Liver (tissue), 8 donors: ENCODE measurements at regions not wholly inside any gene's neighbourhood (a gene's known extent, or its start where the extent isn't known, plus 50 kb on each side); places are given as distances from the start of the nearest gene placed in this dataset.

Experiments used
- DNase-seq: peaks from one replicate; pipeline ENCODE4 v3.0.0-alpha.2; 2017; ENCODE audit warnings: low spot score
- H3K27ac ChIP-seq, 2 donors: one replicate each; pipeline ENCODE4 v1.7.0; 2013; ENCODE audit warnings: inconsistent platforms in 2 of 2, low read length in 2 of 2, control low read depth in 1 of 2, low read depth in 1 of 2, mild to moderate bottlenecking in 1 of 2
- H3K27me3 ChIP-seq, 4 donors: one replicate each; pipeline versions ENCODE4 v1.6.1 to v1.7.0; 2013; ENCODE audit warnings: low read length in 3 of 4, inconsistent platforms in 1 of 4, mild to moderate bottlenecking in 1 of 4, moderate library complexity in 1 of 4; ENCODE audit not compliant: control insufficient read depth in 4 of 4, insufficient read depth in 4 of 4
- H3K36me3 ChIP-seq, 4 donors: one replicate each; pipeline versions ENCODE4 v1.6.1 to v1.7.0; 2013; ENCODE audit warnings: low read length in 3 of 4, mild to moderate bottlenecking in 3 of 4, low read depth in 1 of 4, moderate library complexity in 1 of 4; ENCODE audit not compliant: control insufficient read depth in 4 of 4, insufficient read depth in 3 of 4
- H3K4me1 ChIP-seq, 4 donors: one replicate each; pipeline versions ENCODE4 v1.6.1 to v1.7.0; 2013; ENCODE audit warnings: low read length in 3 of 4, mild to moderate bottlenecking in 3 of 4, moderate library complexity in 1 of 4; ENCODE audit not compliant: control insufficient read depth in 4 of 4, insufficient read depth in 4 of 4
- H3K4me3 ChIP-seq, 3 donors: one replicate each; pipeline versions ENCODE4 v1.6.1 to v1.7.0; 2013; ENCODE audit warnings: low read length in 3 of 3, control low read depth in 1 of 3, low read depth in 1 of 3, mild to moderate bottlenecking in 1 of 3
- H3K9ac ChIP-seq, 2 donors: one replicate each; pipeline ENCODE4 v1.7.0; 2013; ENCODE audit warnings: low read length in 2 of 2, mild to moderate bottlenecking in 2 of 2, moderate library complexity in 2 of 2, control low read depth in 1 of 2, low read depth in 1 of 2
- H3K9me3 ChIP-seq, 4 donors: one replicate each; pipeline versions ENCODE4 v1.6.1 to v1.7.0; 2013; ENCODE audit warnings: low read length in 3 of 4; ENCODE audit not compliant: control insufficient read depth in 4 of 4
- ATF3 ChIP-seq: IDR thresholded peaks from 2 replicates; pipeline ENCODE4 v1.6.1; 2016; ENCODE audit warnings: antibody characterized with exemption
- CTCF ChIP-seq: fragments of 150-350 bp; IDR thresholded peaks from 2 replicates; pipeline ENCODE4 v1.5.1; 2017; ENCODE audit warnings: improper control_type of control experiment, low read depth, low read length; ENCODE audit not compliant: missing input control
- EGR1 ChIP-seq, 2 donors: IDR thresholded peaks; 2 replicates each; pipeline ENCODE4 v1.6.1; 2016 to 2018; ENCODE audit warnings: antibody characterized with exemption in 2 of 2, low read depth in 2 of 2
- FOXA1 ChIP-seq: IDR thresholded peaks from 2 replicates; pipeline ENCODE4 v1.6.1; 2016; ENCODE audit warnings: antibody characterized with exemption
- FOXA2 ChIP-seq: IDR thresholded peaks from 2 replicates; pipeline ENCODE4 v1.6.1; 2016; ENCODE audit warnings: antibody characterized with exemption
- GABPA ChIP-seq, 2 donors: IDR thresholded peaks in 1 of 2; conservative IDR thresholded peaks in 1 of 2; 2 replicates each; pipeline ENCODE4 v1.6.1; 2016; ENCODE audit warnings: antibody characterized with exemption in 2 of 2, mild to moderate bottlenecking in 1 of 2, moderate library complexity in 1 of 2
- HNF4A ChIP-seq, 2 donors: conservative IDR thresholded peaks; 2 replicates each; pipeline ENCODE4 v1.6.1; 2016; ENCODE audit warnings: antibody characterized with exemption in 2 of 2, mild to moderate bottlenecking in 2 of 2
- HNF4G ChIP-seq: IDR thresholded peaks from 2 replicates; pipeline ENCODE4 v1.6.1; 2016; ENCODE audit warnings: antibody characterized with exemption
- JUND ChIP-seq, 2 donors: IDR thresholded peaks; 2 replicates each; pipeline ENCODE4 v1.6.1; 2016; ENCODE audit warnings: antibody characterized with exemption in 2 of 2
- MAX ChIP-seq: IDR thresholded peaks from 2 replicates; pipeline ENCODE4 v1.6.1; 2016; ENCODE audit warnings: antibody characterized with exemption
- NR2F2 ChIP-seq: IDR thresholded peaks from 2 replicates; pipeline ENCODE4 v1.6.1; 2016; ENCODE audit warnings: antibody characterized with exemption
- RAD21 ChIP-seq, 2 donors: IDR thresholded peaks; 2 replicates each; pipeline ENCODE4 v1.6.1; 2016; ENCODE audit warnings: antibody characterized with exemption in 2 of 2, mild to moderate bottlenecking in 2 of 2
- RXRA ChIP-seq, 2 donors: IDR thresholded peaks; 2 replicates each; pipeline ENCODE4 v1.6.1; 2017 to 2018; ENCODE audit warnings: antibody characterized with exemption in 2 of 2, mild to moderate bottlenecking in 1 of 2
- SP1 ChIP-seq: IDR thresholded peaks from 2 replicates; pipeline ENCODE4 v1.6.1; 2018; ENCODE audit warnings: antibody characterized with exemption, mild to moderate bottlenecking
- TAF1 ChIP-seq: conservative IDR thresholded peaks from 2 replicates; pipeline ENCODE4 v1.6.1; 2016; ENCODE audit warnings: antibody characterized with exemption, mild to moderate bottlenecking
- YY1 ChIP-seq: IDR thresholded peaks from 2 replicates; pipeline ENCODE4 v1.6.1; 2016; ENCODE audit warnings: antibody characterized with exemption, mild to moderate bottlenecking
- ZBTB33 ChIP-seq: IDR thresholded peaks from 2 replicates; pipeline ENCODE4 v1.6.1; 2016; ENCODE audit warnings: antibody characterized with exemption
- WGBS: extraction: QIAGEN DNeasy Blood & Tissue Kit; methylation state at CpG from one replicate; pipeline ENCODE4 v1.1.7; 2013; 5-methylcytosine and 5-hydroxymethylcytosine counted together
- TF ChIP-seq, protein P1 (sequence below): IDR thresholded peaks from 2 replicates; pipeline ENCODE4 v1.6.1; 2016; ENCODE audit warnings: antibody characterized with exemption, mild to moderate bottlenecking
- donor health status: healthy.
- donor health status: healthy.
- donor health status: healthy.
- donor health status: healthy.
- donor health status: healthy.

- no peaks in the 10 kb centered on the region for H3K36me3 ChIP-seq
- H3K27me3 ChIP-seq, result peaks cover 0 to 6% (median 1%) of the 10 kb centered on the region in 4 donors
- TF ChIP-seq FOXA1 (no peak), RXRA (IDR thresholded peaks at IDR 0.05) (no peak), RAD21 (IDR thresholded peaks at IDR 0.05) (no peak), NR2F2 (no peak), SP1 (no peak), GABPA (IDR thresholded peaks at IDR 0.05 in 1 of 2, conservative IDR thresholded peaks at IDR 0.05 in 1 of 2) (no peak), CTCF (no peak), HNF4G (no peak), ATF3 (no peak), EGR1 (IDR thresholded peaks at IDR 0.05; ENCODE audit: low read depth in 2 of 2) (no peak), JUND (IDR thresholded peaks at IDR 0.05) (no peak), HNF4A (conservative IDR thresholded peaks at IDR 0.05) (no peak), MAX (no peak)
- TF ChIP-seq, protein P1, sequence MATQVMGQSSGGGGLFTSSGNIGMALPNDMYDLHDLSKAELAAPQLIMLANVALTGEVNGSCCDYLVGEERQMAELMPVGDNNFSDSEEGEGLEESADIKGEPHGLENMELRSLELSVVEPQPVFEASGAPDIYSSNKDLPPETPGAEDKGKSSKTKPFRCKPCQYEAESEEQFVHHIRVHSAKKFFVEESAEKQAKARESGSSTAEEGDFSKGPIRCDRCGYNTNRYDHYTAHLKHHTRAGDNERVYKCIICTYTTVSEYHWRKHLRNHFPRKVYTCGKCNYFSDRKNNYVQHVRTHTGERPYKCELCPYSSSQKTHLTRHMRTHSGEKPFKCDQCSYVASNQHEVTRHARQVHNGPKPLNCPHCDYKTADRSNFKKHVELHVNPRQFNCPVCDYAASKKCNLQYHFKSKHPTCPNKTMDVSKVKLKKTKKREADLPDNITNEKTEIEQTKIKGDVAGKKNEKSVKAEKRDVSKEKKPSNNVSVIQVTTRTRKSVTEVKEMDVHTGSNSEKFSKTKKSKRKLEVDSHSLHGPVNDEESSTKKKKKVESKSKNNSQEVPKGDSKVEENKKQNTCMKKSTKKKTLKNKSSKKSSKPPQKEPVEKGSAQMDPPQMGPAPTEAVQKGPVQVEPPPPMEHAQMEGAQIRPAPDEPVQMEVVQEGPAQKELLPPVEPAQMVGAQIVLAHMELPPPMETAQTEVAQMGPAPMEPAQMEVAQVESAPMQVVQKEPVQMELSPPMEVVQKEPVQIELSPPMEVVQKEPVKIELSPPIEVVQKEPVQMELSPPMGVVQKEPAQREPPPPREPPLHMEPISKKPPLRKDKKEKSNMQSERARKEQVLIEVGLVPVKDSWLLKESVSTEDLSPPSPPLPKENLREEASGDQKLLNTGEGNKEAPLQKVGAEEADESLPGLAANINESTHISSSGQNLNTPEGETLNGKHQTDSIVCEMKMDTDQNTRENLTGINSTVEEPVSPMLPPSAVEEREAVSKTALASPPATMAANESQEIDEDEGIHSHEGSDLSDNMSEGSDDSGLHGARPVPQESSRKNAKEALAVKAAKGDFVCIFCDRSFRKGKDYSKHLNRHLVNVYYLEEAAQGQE, result no peak
- no peak for DNase-seq
- no peak overlapping the region for H3K4me3 ChIP-seq
- H3K4me1 ChIP-seq, result no peaks in the 10 kb centered on the region
- H3K9ac ChIP-seq, result no peak overlapping the region
- H3K27ac ChIP-seq, result no peak overlapping the region
- WGBS, result 66% methylated on average over 4 of the region's 4 CpGs
- H3K9me3 ChIP-seq, result no peaks in the 10 kb centered on the region
Measured at GRCh38 chr10:120372917-120373316, 84.1 kb upstream of the PLPP4 start.

GRCh38 chr10:120375666-120376065, 81.4 kb upstream of the PLPP4 start:
- no peak for DNase-seq
- H3K9me3 ChIP-seq, result no peaks in the 10 kb centered on the region
- peaks cover 0 to 7% (median 1%) of the 10 kb centered on the region in 4 donors for H3K27me3 ChIP-seq
- no peak overlapping the region for H3K27ac ChIP-seq
- 77% methylated on average over 4 of the region's 4 CpGs for WGBS
- no peak overlapping the region for H3K4me3 ChIP-seq
- TF ChIP-seq FOXA1 (no peak), JUND (IDR thresholded peaks at IDR 0.05) (no peak), RXRA (IDR thresholded peaks at IDR 0.05) (no peak), GABPA (IDR thresholded peaks at IDR 0.05 in 1 of 2, conservative IDR thresholded peaks at IDR 0.05 in 1 of 2) (no peak), YY1 (no peak), HNF4G (no peak), NR2F2 (no peak), FOXA2 (no peak), TAF1 (no peak), CTCF (no peak), HNF4A (conservative IDR thresholded peaks at IDR 0.05) (no peak), RAD21 (IDR thresholded peaks at IDR 0.05) (no peak), ZBTB33 (no peak)
- H3K36me3 ChIP-seq, result no peaks in the 10 kb centered on the region
- H3K4me1 ChIP-seq, result no peaks in the 10 kb centered on the region
- no peak overlapping the region for H3K9ac ChIP-seq
